ENCODE measurements at regions not wholly inside any gene's neighbourhood (a gene's known extent, or its start where the extent isn't known, plus 50 kb on each side); places are given as distances from the start of the nearest gene placed in this dataset.

- intact Hi-C loops (cut with DNase I) = no loop called here
- TF ChIP-seq CTCF (IDR thresholded peaks at IDR 0.05; ENCODE audit: borderline replicate concordance, extremely low read depth, insufficient read depth) = no peak
- Histone ChIP-seq H3K4me1 (ENCODE audit: control insufficient read depth in 2 of 3, insufficient read depth in 2 of 3, low read depth in 1 of 3, low read length in 3 of 3) (no peaks in the 10 kb centered on the region), H3K9ac (ENCODE audit: low read length in 3 of 3) (no peak overlapping the region), H3K27me3 (ENCODE audit: control insufficient read depth, insufficient read depth, low read length) (no peaks in the 10 kb centered on the region), H3K9me3 (ENCODE audit: control insufficient read depth in 2 of 3, insufficient read depth in 1 of 3, low read length in 3 of 3) (no peaks in the 10 kb centered on the region), H3K27ac (ENCODE audit: low read depth in 2 of 2, low read length in 2 of 2) (no peak overlapping the region), H3K4me3 (ENCODE audit: low read length in 3 of 3) (no peak overlapping the region), H3K36me3 (ENCODE audit: control insufficient read depth in 2 of 3, insufficient read depth in 3 of 3, low read length in 3 of 3) (no peaks in the 10 kb centered on the region)
- FAIRE-seq = no peak
- DNase-seq = no peak
Observed at GRCh38 chrX:7202206-7202605, 54.3 kb upstream of the PUDP start.

GRCh38 chrX:7201496-7201895 is 53.5 kb upstream of the PUDP start:
- TF ChIP-seq CTCF (IDR thresholded peaks at IDR 0.05; ENCODE audit: borderline replicate concordance, extremely low read depth, insufficient read depth) = no peak

GRCh38 chrX:7198499-7198898 is 50.5 kb upstream of the PUDP start:
- no peaks in the 10 kb centered on the region for H3K4me1 ChIP-seq (ENCODE audit: control insufficient read depth in 2 of 3, insufficient read depth in 2 of 3, low read depth in 1 of 3, low read length in 3 of 3)
- H3K27ac ChIP-seq (ENCODE audit: low read depth in 2 of 2, low read length in 2 of 2) = no peak overlapping the region
- no peak overlapping the region for H3K9ac ChIP-seq (ENCODE audit: low read length in 3 of 3)
- TF ChIP-seq CTCF (IDR thresholded peaks at IDR 0.05; ENCODE audit: borderline replicate concordance, extremely low read depth, insufficient read depth) = no peak
- no peaks in the 10 kb centered on the region for H3K36me3 ChIP-seq (ENCODE audit: control insufficient read depth in 2 of 3, insufficient read depth in 3 of 3, low read length in 3 of 3)
- DNase-seq (no peak), FAIRE-seq (no peak)
- no peaks in the 10 kb centered on the region for H3K27me3 ChIP-seq (ENCODE audit: control insufficient read depth, insufficient read depth, low read length)
- intact Hi-C loops (cut with DNase I) = no loop called here
- H3K9me3 ChIP-seq (ENCODE audit: control insufficient read depth in 2 of 3, insufficient read depth in 1 of 3, low read length in 3 of 3) = no peaks in the 10 kb centered on the region
- no peak overlapping the region for H3K4me3 ChIP-seq (ENCODE audit: low read length in 3 of 3)

More at GRCh38 chrX:7201496-7201895, 53.5 kb upstream of the PUDP start:
- intact Hi-C loops (cut with DNase I) = no loop called here
- no peaks in the 10 kb centered on the region for H3K9me3 ChIP-seq (ENCODE audit: control insufficient read depth in 2 of 3, insufficient read depth in 1 of 3, low read length in 3 of 3)
- no peak overlapping the region for H3K4me3 ChIP-seq (ENCODE audit: low read length in 3 of 3)
- no peaks in the 10 kb centered on the region for H3K36me3 ChIP-seq (ENCODE audit: control insufficient read depth in 2 of 3, insufficient read depth in 3 of 3, low read length in 3 of 3)
- DNase-seq (no peak), FAIRE-seq (no peak)
- H3K27me3 ChIP-seq (ENCODE audit: control insufficient read depth, insufficient read depth, low read length) = no peaks in the 10 kb centered on the region
- H3K27ac ChIP-seq (ENCODE audit: low read depth in 2 of 2, low read length in 2 of 2) = no peak overlapping the region
- no peak overlapping the region for H3K9ac ChIP-seq (ENCODE audit: low read length in 3 of 3)
- no peaks in the 10 kb centered on the region for H3K4me1 ChIP-seq (ENCODE audit: control insufficient read depth in 2 of 3, insufficient read depth in 2 of 3, low read depth in 1 of 3, low read length in 3 of 3)
